Thymus (tissue), 11 donors: ENCODE measurements at regions not wholly inside any gene's neighbourhood (a gene's known extent, or its start where the extent isn't known, plus 50 kb on each side); places are given as distances from the start of the nearest gene placed in this dataset.
A peak's percentile ranks its signal among the peaks of the same experiment; 100 is the strongest.

ENCODE experiments used
- DNase-seq, 9 donors: peaks; one replicate each; pipeline ENCODE4 v3.0.0-alpha.2; 2013; ENCODE audit warnings: low spot score in 9 of 9, low read depth in 6 of 9, missing footprints in 1 of 9
- H3K27ac ChIP-seq, 2 donors: one replicate each; pipeline ENCODE4 v1.5.1; 2013; ENCODE audit warnings: control low read depth in 1 of 2, low read depth in 1 of 2, low read length in 1 of 2, mild to moderate bottlenecking in 1 of 2, moderate library complexity in 1 of 2
- H3K27me3 ChIP-seq, 2 donors: one replicate each; pipeline ENCODE4 v1.5.1; 2013; ENCODE audit warnings: low read length in 1 of 2; ENCODE audit not compliant: control insufficient read depth in 2 of 2, insufficient read depth in 1 of 2
- H3K36me3 ChIP-seq, 2 donors: one replicate each; pipeline ENCODE4 v1.5.1; 2013; ENCODE audit warnings: low read length in 1 of 2, mild to moderate bottlenecking in 1 of 2, moderate library complexity in 1 of 2; ENCODE audit not compliant: control insufficient read depth in 2 of 2, insufficient read depth in 2 of 2
- H3K4me1 ChIP-seq, 2 donors: one replicate each; pipeline ENCODE4 v1.5.1; 2013; ENCODE audit warnings: low read length in 2 of 2; ENCODE audit not compliant: control insufficient read depth in 2 of 2, insufficient read depth in 2 of 2
- H3K4me3 ChIP-seq, 2 donors: one replicate each; pipeline ENCODE4 v1.5.1; 2013; ENCODE audit warnings: low read length in 2 of 2, control low read depth in 1 of 2, mild to moderate bottlenecking in 1 of 2
- H3K9me3 ChIP-seq, 2 donors: one replicate each; pipeline ENCODE4 v1.5.1; 2013; ENCODE audit warnings: low read length in 1 of 2, mild to moderate bottlenecking in 1 of 2; ENCODE audit not compliant: control insufficient read depth in 2 of 2, insufficient read depth in 1 of 2
- WGBS: extraction: QIAGEN DNeasy Blood & Tissue Kit; methylation state at CpG from one replicate; pipeline ENCODE4 v1.1.7; 2013; 5-methylcytosine and 5-hydroxymethylcytosine counted together
- donor health status: healthy.

- Histone ChIP-seq H3K36me3 (no peaks in the 10 kb centered on the region), H3K9me3 (no peaks in the 10 kb centered on the region), H3K4me1 (no peaks in the 10 kb centered on the region), H3K4me3 (no peak overlapping the region), H3K27ac (no peak overlapping the region), H3K27me3 (no peaks in the 10 kb centered on the region)
- WGBS: 87% methylated on average over 1 of the region's 1 CpG
- DNase-seq: no peak
These were observed 1139.0 kb downstream of the ROBO2 start for GRCh38 chr3:78178740-78179363.

- DNase-seq: no peak
- no peak overlapping the region for H3K27ac ChIP-seq
- no peaks in the 10 kb centered on the region for H3K27me3 ChIP-seq
- no peak overlapping the region for H3K4me3 ChIP-seq
- no peaks in the 10 kb centered on the region for H3K9me3 ChIP-seq
- H3K4me1 ChIP-seq: no peaks in the 10 kb centered on the region
- 93% methylated on average over 7 of the region's 7 CpGs for WGBS
- no peaks in the 10 kb centered on the region for H3K36me3 ChIP-seq
These were observed 1144.2 kb downstream of the ROBO2 start for GRCh38 chr3:78183906-78184599.

- 91% methylated on average over 1 of the region's 1 CpG for WGBS
- H3K4me3 ChIP-seq: no peak overlapping the region
These were observed 1146.5 kb downstream of the ROBO2 start for GRCh38 chr3:78186404-78186803.

GRCh38 chr3:78201091-78201490 lies 1161.2 kb downstream of the ROBO2 start:
- Histone ChIP-seq H3K4me3 (no peak overlapping the region), H3K9me3 (no peaks in the 10 kb centered on the region), H3K27ac (no peak overlapping the region), H3K36me3 (no peaks in the 10 kb centered on the region), H3K27me3 (no peaks in the 10 kb centered on the region), H3K4me1 (no peaks in the 10 kb centered on the region)
- 63% methylated on average over 2 of the region's 2 CpGs for WGBS
- no peak for DNase-seq

More at GRCh38 chr3:78186404-78186803, 1146.5 kb downstream of the ROBO2 start:
- H3K27ac ChIP-seq: no peak overlapping the region
- peaks cover 0 to 3% of the 10 kb centered on the region in 2 donors for H3K9me3 ChIP-seq
- no peaks in the 10 kb centered on the region for H3K27me3 ChIP-seq
- H3K36me3 ChIP-seq: no peaks in the 10 kb centered on the region
- DNase-seq: no peak
- no peaks in the 10 kb centered on the region for H3K4me1 ChIP-seq

GRCh38 chr3:78204977-78205376 lies 1165.1 kb downstream of the ROBO2 start:
- 75% methylated on average over 5 of the region's 5 CpGs for WGBS
- no peaks in the 10 kb centered on the region for H3K9me3 ChIP-seq
- H3K4me3 ChIP-seq: no peak overlapping the region
- H3K4me1 ChIP-seq: no peaks in the 10 kb centered on the region
- H3K27ac ChIP-seq: no peak overlapping the region
- DNase-seq: peak in 1 of 9 donors; percentile 0
- no peaks in the 10 kb centered on the region for H3K36me3 ChIP-seq
- no peaks in the 10 kb centered on the region for H3K27me3 ChIP-seq

- WGBS: 68% methylated on average over 2 of the region's 2 CpGs
- H3K36me3 ChIP-seq: no peaks in the 10 kb centered on the region
- no peak overlapping the region for H3K27ac ChIP-seq
- no peak overlapping the region for H3K4me3 ChIP-seq
- no peaks in the 10 kb centered on the region for H3K9me3 ChIP-seq
- H3K4me1 ChIP-seq: no peaks in the 10 kb centered on the region
- DNase-seq: no peak
- no peaks in the 10 kb centered on the region for H3K27me3 ChIP-seq
These were observed 1181.4 kb downstream of the ROBO2 start for GRCh38 chr3:78221300-78221699.

GRCh38 chr3:78221796-78222195 lies 1181.9 kb downstream of the ROBO2 start:
- no peaks in the 10 kb centered on the region for H3K27me3 ChIP-seq
- H3K4me1 ChIP-seq: no peaks in the 10 kb centered on the region
- no peaks in the 10 kb centered on the region for H3K36me3 ChIP-seq
- no peak overlapping the region for H3K4me3 ChIP-seq
- no peak for DNase-seq
- H3K27ac ChIP-seq: no peak overlapping the region
- no peaks in the 10 kb centered on the region for H3K9me3 ChIP-seq

- H3K4me3 ChIP-seq: no peak overlapping the region
- H3K4me1 ChIP-seq: no peaks in the 10 kb centered on the region
- DNase-seq: no peak
- H3K9me3 ChIP-seq: peaks cover 0 to 5% of the 10 kb centered on the region in 2 donors
- H3K27me3 ChIP-seq: no peaks in the 10 kb centered on the region
- H3K27ac ChIP-seq: no peak overlapping the region
- H3K36me3 ChIP-seq: no peaks in the 10 kb centered on the region
These were observed 1195.9 kb downstream of the ROBO2 start for GRCh38 chr3:78235841-78236240.

- no peak overlapping the region for H3K4me3 ChIP-seq
- H3K4me1 ChIP-seq: no peaks in the 10 kb centered on the region
- 96% methylated on average over 5 of the region's 5 CpGs for WGBS
- no peaks in the 10 kb centered on the region for H3K27me3 ChIP-seq
- no peak for DNase-seq
- H3K27ac ChIP-seq: no peak overlapping the region
- no peaks in the 10 kb centered on the region for H3K9me3 ChIP-seq
- H3K36me3 ChIP-seq: no peaks in the 10 kb centered on the region
These were observed 1198.9 kb downstream of the ROBO2 start for GRCh38 chr3:78238811-78239210.
